HepG2 (cell line): ENCODE measurements at regions not wholly inside any gene's neighbourhood (a gene's known extent, or its start where the extent isn't known, plus 50 kb on each side); places are given as distances from the start of the nearest gene placed in this dataset.

Source experiments
- ATAC-seq: fragments of 200-7000 bp; cut with Tn5 transposase; 3 replicates; pipeline ENCODE4 v1.9.1; 2020; ENCODE audit warnings: mild to moderate bottlenecking, moderate library complexity
- BruUV-seq: library from RNA; stranded (reverse); fragments of 400-500 nt; replicated peaks from 2 replicates; lab custom pipeline; 2021; lab: Mats Ljungman, UMichigan
- CTCF ChIA-PET: fragments of 300-600 bp; formaldehyde crosslinking; extraction: SDS; loops from one replicate; lab custom pipeline; 2021; ENCODE audit warnings: low total read pairs, inconsistent platforms, low intra/inter-chr PET ratio; lab: Yijun Ruan, JAX
- POLR2A ChIA-PET: fragments of 350-600 bp; sonication (Branson Sonifier 250); formaldehyde crosslinking; loops from one replicate; lab custom pipeline; 2020; ENCODE audit warnings: antibody characterized with exemption, inconsistent platforms; lab: Yijun Ruan, JAX
- DNase-seq: peaks from one replicate; pipeline ENCODE4 v3.0.0-alpha.2; 2015; ENCODE audit warnings: low spot score
- FAIRE-seq: peaks from 3 replicates; lab custom pipeline; 2011; peaks lifted over from hg19 to GRCh38; lab: Jason Lieb, UNC
- H2AFZ ChIP-seq: one replicate; pipeline ENCODE4 v1.6.1; 2011; ENCODE audit warnings: low read length, inconsistent platforms
- H3K27ac ChIP-seq: fragments of 300-600 bp; 3 replicates; pipeline ENCODE4 v1.8.0; 2011; ENCODE audit warnings: mixed run types, mild to moderate bottlenecking, mixed read lengths, low read length, inconsistent platforms; ENCODE audit not compliant: insufficient read depth; ENCODE audit errors: extremely low read length
- H3K27me3 ChIP-seq, 2 experiments: fragments of 200-600 bp in 1 of 2; 2 replicates in 1 of 2; 3 replicates in 1 of 2; pipeline versions ENCODE4 v1.6.0 to v1.8.0; 2011; ENCODE audit warnings: low read length in 2 of 2, mild to moderate bottlenecking in 2 of 2, moderate library complexity in 2 of 2, inconsistent platforms in 1 of 2; ENCODE audit not compliant: insufficient read depth in 2 of 2, control insufficient read depth in 1 of 2
- H3K36me3 ChIP-seq, 2 experiments: fragments of 200-600 bp in 1 of 2; replicated peaks in 1 of 2; 2 replicates in 1 of 2; 3 replicates in 1 of 2; pipeline versions ENCODE4 v1.5.1 to v1.8.0; 2011; ENCODE audit warnings: low read length in 2 of 2, inconsistent platforms in 1 of 2; ENCODE audit not compliant: insufficient read depth in 2 of 2, control insufficient read depth in 1 of 2
- H3K4me1 ChIP-seq: 2 replicates; pipeline ENCODE4 v1.5.1; 2012; ENCODE audit warnings: low read length, inconsistent platforms; ENCODE audit not compliant: insufficient read depth
- H3K4me2 ChIP-seq: 2 replicates; pipeline ENCODE4 v1.6.0; 2011; ENCODE audit warnings: low read depth, low read length, inconsistent platforms
- H3K4me3 ChIP-seq, 3 experiments: fragments of 200-600 bp in 1 of 3; sonication (generic), shearing (Covaris generic) in 1 of 3; replicated peaks in 1 of 3; 2 replicates each; pipeline ENCODE4 v1.5.1; 2011 to 2016; ENCODE audit warnings: low read length in 3 of 3, inconsistent platforms in 2 of 3, low read depth in 2 of 3, mild to moderate bottlenecking in 2 of 3, control low read depth in 1 of 3, mixed read lengths in 1 of 3; ENCODE audit not compliant: insufficient read depth in 1 of 3
- H3K79me2 ChIP-seq: one replicate; pipeline ENCODE4 v1.6.1; 2011; ENCODE audit warnings: low read length, inconsistent platforms; ENCODE audit not compliant: insufficient read depth
- H3K9ac ChIP-seq: 2 replicates; pipeline ENCODE4 v1.6.0; 2011; ENCODE audit warnings: mild to moderate bottlenecking, low read depth, low read length, inconsistent platforms; ENCODE audit not compliant: insufficient read depth
- H3K9me3 ChIP-seq: 2 replicates; pipeline ENCODE4 v1.5.1; 2012; ENCODE audit warnings: mild to moderate bottlenecking, low read length
- H4K20me1 ChIP-seq: 2 replicates; pipeline ENCODE4 v1.6.0; 2011; ENCODE audit warnings: inconsistent platforms, mild to moderate bottlenecking, low read length, moderate library complexity; ENCODE audit not compliant: insufficient read depth
- AGO1 ChIP-seq: fragments of 200-400 bp; formaldehyde crosslinking; IDR thresholded peaks from 2 replicates; pipeline ENCODE4 v1.6.1; 2017; ENCODE audit warnings: mild to moderate bottlenecking, low read depth, low read length, moderate library complexity; ENCODE audit not compliant: poor library complexity, severe bottlenecking
- KLF15 ChIP-seq: sonication (generic); formaldehyde crosslinking; IDR thresholded peaks from 2 replicates; pipeline ENCODE4 v1.8.1; 2023; ENCODE audit warnings: borderline replicate concordance, mild to moderate bottlenecking, inconsistent platforms, missing genetic modification reagents, mixed read lengths
- MZF1 ChIP-seq: sonication (generic); formaldehyde crosslinking; IDR thresholded peaks from 2 replicates; pipeline ENCODE4 v1.8.1; 2023; ENCODE audit warnings: mild to moderate bottlenecking, missing genetic modification reagents, borderline replicate concordance
- POLR2A ChIP-seq, 2 experiments: IDR thresholded peaks; 2 replicates each; pipeline ENCODE4 v1.6.1; 2011; ENCODE audit warnings: low read depth in 2 of 2, low read length in 2 of 2, mild to moderate bottlenecking in 1 of 2, moderate library complexity in 1 of 2; ENCODE audit not compliant: insufficient read depth in 1 of 2
- RXRA ChIP-seq: sonication (generic); formaldehyde crosslinking; IDR thresholded peaks from 2 replicates; pipeline ENCODE4 v1.5.1; 2020; ENCODE audit warnings: missing genetic modification reagents
- SIN3A ChIP-seq: IDR thresholded peaks from 2 replicates; pipeline ENCODE4 v1.6.1; 2011; ENCODE audit warnings: low read depth, mild to moderate bottlenecking, control low read depth, low read length, borderline replicate concordance
- SIX1 ChIP-seq: sonication (generic); formaldehyde crosslinking; IDR thresholded peaks from 2 replicates; pipeline ENCODE4 v1.4.0; 2020; ENCODE audit warnings: missing genetic modification reagents, borderline replicate concordance
- SMAD3 ChIP-seq: sonication (generic); formaldehyde crosslinking; IDR thresholded peaks from 2 replicates; pipeline ENCODE4 v1.4.0; 2020; ENCODE audit warnings: missing genetic modification reagents
- TGIF2 ChIP-seq: IDR thresholded peaks from 2 replicates; pipeline ENCODE4 v1.6.1; 2016; ENCODE audit warnings: control low read depth, missing compliant biosample characterization
- ZMYM2 ChIP-seq: sonication (generic); formaldehyde crosslinking; IDR thresholded peaks from 2 replicates; pipeline ENCODE4 v1.8.0; 2022; ENCODE audit warnings: mild to moderate bottlenecking, missing genetic modification reagents
- ZNF317 ChIP-seq: sonication (generic); formaldehyde crosslinking; IDR thresholded peaks from 2 replicates; pipeline ENCODE4 v1.5.0; 2020; ENCODE audit warnings: mild to moderate bottlenecking, missing genetic modification reagents
- ZNF652 ChIP-seq: IDR thresholded peaks from 2 replicates; pipeline ENCODE4 v1.6.1; 2016; ENCODE audit warnings: low read depth, borderline replicate concordance
- ZNF776 ChIP-seq: sonication (generic); formaldehyde crosslinking; IDR thresholded peaks from 2 replicates; pipeline ENCODE4 v1.4.0; 2020; ENCODE audit warnings: mild to moderate bottlenecking, missing genetic modification reagents
- ZNF781 ChIP-seq: sonication (generic); formaldehyde crosslinking; IDR thresholded peaks from 2 replicates; pipeline ENCODE4 v1.5.1; 2020; ENCODE audit warnings: borderline replicate concordance, mild to moderate bottlenecking, missing genetic modification reagents; ENCODE audit errors: not compliant biosample characterization
- in situ Hi-C: cut with HindIII; loops from 2 replicates; pipeline ENCODE4 v1.10.0; 2017; ENCODE audit warnings: low pct_unique_long_range_greater_than_20kb; ENCODE audit not compliant: extremely low pct_ligation_motif_present
- intact Hi-C: fragments of 100-400 bp; cut with micrococcal nuclease; formaldehyde crosslinking; loops from one replicate; pipeline ENCODE4 v1.10.0; 2022; ENCODE audit not compliant: unreplicated experiment
- TF ChIP-seq, protein P1 (sequence below): sonication (generic); formaldehyde crosslinking; IDR thresholded peaks from 2 replicates; pipeline ENCODE4 v1.8.0; 2022; ENCODE audit warnings: mild to moderate bottlenecking, missing genetic modification reagents; ENCODE audit not compliant: insufficient replicate concordance
- TF ChIP-seq, protein P2 (sequence below): sonication (generic); formaldehyde crosslinking; IDR thresholded peaks from 2 replicates; pipeline ENCODE4 v1.4.0; 2020; ENCODE audit warnings: missing genetic modification reagents
- TF ChIP-seq, protein P3 (sequence below): sonication (generic); formaldehyde crosslinking; IDR thresholded peaks from 2 replicates; pipeline ENCODE4 v1.4.0; 2020; ENCODE audit warnings: missing genetic modification reagents, borderline replicate concordance

DNA sequence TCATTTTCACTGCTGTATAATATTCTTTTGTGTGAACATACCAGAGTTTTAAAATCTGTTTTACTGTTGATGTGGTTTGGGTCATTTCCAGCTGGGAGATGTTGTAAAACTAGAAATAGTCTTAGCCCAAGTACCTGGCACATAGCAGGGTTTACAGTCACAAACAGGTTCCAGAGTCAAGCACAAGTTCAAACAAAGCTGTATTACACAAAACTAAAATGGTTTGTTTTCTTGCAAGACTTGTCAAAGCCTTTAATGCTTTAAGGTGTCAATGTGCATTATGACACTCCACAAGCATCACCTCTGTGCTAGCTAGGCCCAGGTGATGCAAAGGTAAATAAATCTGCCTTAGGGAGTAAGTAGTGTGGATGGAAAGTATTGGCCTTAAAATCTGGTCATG lies 379.1 kb downstream of the MN1 start:
- Histone ChIP-seq H4K20me1 (no peaks in the 10 kb centered on the region), H3K27me3 (no peaks in the 10 kb centered on the region), H3K9ac (no peak overlapping the region), H2AFZ (no peak overlapping the region), H3K4me2 (no peak overlapping the region), H3K4me1 (no peaks in the 10 kb centered on the region), H3K9me3 (no peaks in the 10 kb centered on the region), H3K4me3 (no peak overlapping the region), H3K36me3 (no peaks in the 10 kb centered on the region), H3K27ac (no peak overlapping the region), H3K79me2 (no peaks in the 10 kb centered on the region)
- intact Hi-C loops: no loop called here
- FAIRE-seq (no peak), DNase-seq (no peak), ATAC-seq (no peak)
- POLR2A ChIA-PET: no interaction called here
- CTCF ChIA-PET: no interaction called here
- in situ Hi-C loops: loop anchor here (25.0 kb wide), 1 partner anchor 590 kb away; no protein-coding TSS in a partner anchor
- TF ChIP-seq, protein P1, sequence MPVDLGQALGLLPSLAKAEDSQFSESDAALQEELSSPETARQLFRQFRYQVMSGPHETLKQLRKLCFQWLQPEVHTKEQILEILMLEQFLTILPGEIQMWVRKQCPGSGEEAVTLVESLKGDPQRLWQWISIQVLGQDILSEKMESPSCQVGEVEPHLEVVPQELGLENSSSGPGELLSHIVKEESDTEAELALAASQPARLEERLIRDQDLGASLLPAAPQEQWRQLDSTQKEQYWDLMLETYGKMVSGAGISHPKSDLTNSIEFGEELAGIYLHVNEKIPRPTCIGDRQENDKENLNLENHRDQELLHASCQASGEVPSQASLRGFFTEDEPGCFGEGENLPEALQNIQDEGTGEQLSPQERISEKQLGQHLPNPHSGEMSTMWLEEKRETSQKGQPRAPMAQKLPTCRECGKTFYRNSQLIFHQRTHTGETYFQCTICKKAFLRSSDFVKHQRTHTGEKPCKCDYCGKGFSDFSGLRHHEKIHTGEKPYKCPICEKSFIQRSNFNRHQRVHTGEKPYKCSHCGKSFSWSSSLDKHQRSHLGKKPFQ (CRISPR knock-in tag): no peak
- no peak for TF ChIP-seq SIN3A
- no peak for TF ChIP-seq POLR2A (IDR thresholded peaks at IDR 0.05; ENCODE audit: insufficient read depth in 1 of 2, low read depth in 2 of 2, low read length in 2 of 2)
- TF ChIP-seq SIX1 (CRISPR knock-in tag): no peak
- TF ChIP-seq MZF1 (CRISPR knock-in tag): no peak
- TF ChIP-seq ZNF317 (CRISPR knock-in tag): no peak
- no peak for TF ChIP-seq ZNF781 (CRISPR knock-in tag)
- no TSS peak for BruUV-seq

DNA sequence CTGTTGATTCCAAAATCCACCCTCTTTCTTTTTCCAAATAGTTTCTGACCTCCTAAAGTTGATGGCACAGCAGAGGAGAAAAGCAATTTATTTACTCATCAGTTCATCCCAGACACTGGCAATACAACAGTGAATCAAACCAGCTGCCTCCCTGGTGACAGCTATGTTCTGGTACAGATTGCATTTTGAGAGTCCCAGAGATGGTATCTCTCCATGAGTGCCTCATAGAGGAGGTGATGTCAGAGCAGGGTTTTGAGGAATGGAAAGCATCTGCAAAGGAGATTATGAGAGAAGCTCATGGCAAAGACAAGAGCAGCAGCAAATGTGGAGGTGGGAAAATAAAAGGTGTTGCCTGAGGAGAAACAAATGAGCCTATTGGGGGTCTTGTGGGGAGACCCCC lies 377.2 kb downstream of the MN1 start:
- no peak overlapping the region for H2AFZ ChIP-seq
- no TSS peak for BruUV-seq
- no peak for DNase-seq
- ChIA-PET POLR2A (no interaction called here), CTCF (no interaction called here)
- no peaks in the 10 kb centered on the region for H3K9me3 ChIP-seq
- no peak overlapping the region for H3K27ac ChIP-seq
- in situ Hi-C loops (loop anchor here (25.0 kb wide), 1 partner anchor 588 kb away; no protein-coding TSS in a partner anchor), intact Hi-C loops (no loop called here)
- no peak overlapping the region for H3K4me3 ChIP-seq
- FAIRE-seq: no peak
- ATAC-seq: no peak
- no peaks in the 10 kb centered on the region for H3K36me3 ChIP-seq
- no peaks in the 10 kb centered on the region for H3K27me3 ChIP-seq
- H3K4me1 ChIP-seq: no peaks in the 10 kb centered on the region
- no peak overlapping the region for H3K4me2 ChIP-seq
- no peak overlapping the region for H3K9ac ChIP-seq
- H3K79me2 ChIP-seq: no peaks in the 10 kb centered on the region
- no peaks in the 10 kb centered on the region for H4K20me1 ChIP-seq
- TF ChIP-seq TGIF2 (CRISPR knock-in tag) (no peak), RXRA (no peak), AGO1 (no peak), KLF15 (CRISPR knock-in tag) (no peak), ZMYM2 (CRISPR knock-in tag) (no peak), ZNF652 (CRISPR knock-in tag) (no peak), ZNF776 (CRISPR knock-in tag) (no peak), SMAD3 (CRISPR knock-in tag) (no peak)
- TF ChIP-seq, protein P2, sequence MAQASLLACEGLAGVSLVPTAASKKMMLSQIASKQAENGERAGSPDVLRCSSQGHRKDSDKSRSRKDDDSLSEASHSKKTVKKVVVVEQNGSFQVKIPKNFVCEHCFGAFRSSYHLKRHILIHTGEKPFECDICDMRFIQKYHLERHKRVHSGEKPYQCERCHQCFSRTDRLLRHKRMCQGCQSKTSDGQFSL: no peak
- TF ChIP-seq, protein P3, sequence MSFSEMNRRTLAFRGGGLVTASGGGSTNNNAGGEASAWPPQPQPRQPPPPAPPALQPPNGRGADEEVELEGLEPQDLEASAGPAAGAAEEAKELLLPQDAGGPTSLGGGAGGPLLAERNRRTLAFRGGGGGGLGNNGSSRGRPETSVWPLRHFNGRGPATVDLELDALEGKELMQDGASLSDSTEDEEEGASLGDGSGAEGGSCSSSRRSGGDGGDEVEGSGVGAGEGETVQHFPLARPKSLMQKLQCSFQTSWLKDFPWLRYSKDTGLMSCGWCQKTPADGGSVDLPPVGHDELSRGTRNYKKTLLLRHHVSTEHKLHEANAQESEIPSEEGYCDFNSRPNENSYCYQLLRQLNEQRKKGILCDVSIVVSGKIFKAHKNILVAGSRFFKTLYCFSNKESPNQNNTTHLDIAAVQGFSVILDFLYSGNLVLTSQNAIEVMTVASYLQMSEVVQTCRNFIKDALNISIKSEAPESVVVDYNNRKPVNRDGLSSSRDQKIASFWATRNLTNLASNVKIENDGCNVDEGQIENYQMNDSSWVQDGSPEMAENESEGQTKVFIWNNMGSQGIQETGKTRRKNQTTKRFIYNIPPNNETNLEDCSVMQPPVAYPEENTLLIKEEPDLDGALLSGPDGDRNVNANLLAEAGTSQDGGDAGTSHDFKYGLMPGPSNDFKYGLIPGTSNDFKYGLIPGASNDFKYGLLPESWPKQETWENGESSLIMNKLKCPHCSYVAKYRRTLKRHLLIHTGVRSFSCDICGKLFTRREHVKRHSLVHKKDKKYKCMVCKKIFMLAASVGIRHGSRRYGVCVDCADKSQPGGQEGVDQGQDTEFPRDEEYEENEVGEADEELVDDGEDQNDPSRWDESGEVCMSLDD: no peak
